PC-9 (cell line): ENCODE measurements at regions not wholly inside any gene's neighbourhood (a gene's known extent, or its start where the extent isn't known, plus 50 kb on each side); places are given as distances from the start of the nearest gene placed in this dataset.

Source experiments
- BruUV-seq: library from RNA; stranded (reverse); fragments of 400-500 nt; replicated peaks from 2 replicates; lab custom pipeline; 2021; lab: Mats Ljungman, UMichigan
- CTCF ChIA-PET: fragments of 300-600 bp; sonication (Branson Sonifier 250); formaldehyde crosslinking; loops from one replicate; lab custom pipeline; 2022; ENCODE audit warnings: antibody characterized with exemption; lab: Charles Lee
- POLR2A ChIA-PET: fragments of 300-600 bp; sonication (Branson Sonifier 250); formaldehyde crosslinking; loops from one replicate; lab custom pipeline; 2022; ENCODE audit warnings: antibody characterized with exemption; ENCODE audit not compliant: unreplicated experiment; lab: Charles Lee
- DNase-seq, 2 experiments: peaks; one replicate each; pipeline versions ENCODE4 v3.0.0 to v3.0.0-alpha.2; 2015 to 2022; ENCODE audit warnings: mixed read lengths in 1 of 2
- H2AFZ ChIP-seq: fragments of 200-600 bp; sonication (generic); 2 replicates; pipeline ENCODE4 v1.8.1; 2017; ENCODE audit warnings: antibody characterized with exemption
- H3F3A ChIP-seq: fragments of 200-600 bp; sonication (generic); 2 replicates; pipeline ENCODE4 v1.8.1; 2017; ENCODE audit warnings: antibody characterized with exemption, mild to moderate bottlenecking, low read depth; ENCODE audit not compliant: insufficient read depth
- H3K27ac ChIP-seq: fragments of 200-600 bp; sonication (generic); 2 replicates; pipeline ENCODE4 v1.6.1; 2016; ENCODE audit warnings: mixed run types
- H3K27me3 ChIP-seq: fragments of 200-600 bp; sonication (generic); 2 replicates; pipeline ENCODE4 v1.6.1; 2016; ENCODE audit warnings: low read depth, mixed run types; ENCODE audit not compliant: insufficient read depth
- H3K36me3 ChIP-seq: fragments of 200-600 bp; sonication (generic); 2 replicates; pipeline ENCODE4 v1.6.1; 2016; ENCODE audit warnings: low read depth, mixed run types
- H3K4me1 ChIP-seq: fragments of 200-600 bp; sonication (generic); replicated peaks from 2 replicates; pipeline ENCODE4 v1.6.1; 2016; ENCODE audit warnings: mixed run types; ENCODE audit not compliant: insufficient read depth
- H3K4me2 ChIP-seq: fragments of 200-600 bp; sonication (generic); 2 replicates; pipeline ENCODE4 v1.6.1; 2017; ENCODE audit warnings: mixed run types
- H3K4me3 ChIP-seq: fragments of 200-600 bp; sonication (generic); 2 replicates; pipeline ENCODE4 v1.6.1; 2016; ENCODE audit warnings: mixed run types
- H3K79me2 ChIP-seq: fragments of 200-600 bp; sonication (generic); 2 replicates; pipeline ENCODE4 v1.6.1; 2017; ENCODE audit warnings: low read depth, mixed run types
- H3K9me2 ChIP-seq: fragments of 200-600 bp; sonication (generic); 2 replicates; pipeline ENCODE4 v1.8.1; 2017; ENCODE audit warnings: mild to moderate bottlenecking; ENCODE audit not compliant: insufficient read depth
- H3K9me3 ChIP-seq: fragments of 200-600 bp; sonication (generic); 2 replicates; pipeline ENCODE4 v1.8.1; 2016; ENCODE audit warnings: low read depth; ENCODE audit not compliant: insufficient read depth
- H4K20me1 ChIP-seq: fragments of 200-600 bp; sonication (generic); 2 replicates; pipeline ENCODE4 v1.8.1; 2017; ENCODE audit not compliant: insufficient read depth
- CTCF ChIP-seq: fragments of 200-600 bp; sonication (generic); conservative IDR thresholded peaks from 2 replicates; pipeline ENCODE4 v1.6.1; 2017; ENCODE audit warnings: mixed run types, antibody characterized with exemption, mild to moderate bottlenecking, moderate library complexity
- EZH2 ChIP-seq: fragments of 200-600 bp; sonication (generic); IDR thresholded peaks from 2 replicates; pipeline ENCODE4 v1.8.0; 2017; ENCODE audit warnings: antibody characterized with exemption, low read depth
- intact Hi-C: fragments of 100-400 bp; cut with micrococcal nuclease; formaldehyde crosslinking; loops from one replicate; pipeline ENCODE4 v1.10.0; 2022; ENCODE audit not compliant: unreplicated experiment

GRCh38 chr20:56976336-56976735 lies 290.1 kb downstream of the BMP7 start:
- Histone ChIP-seq H2AFZ (no peak overlapping the region), H3F3A (peaks cover 14% of the 10 kb centered on the region; the same call in 1 of the 2 replicates), H3K4me3 (no peak overlapping the region), H3K27me3 (no peaks in the 10 kb centered on the region), H3K79me2 (no peaks in the 10 kb centered on the region), H3K9me2 (no peaks in the 10 kb centered on the region), H3K36me3 (no peaks in the 10 kb centered on the region), H3K4me1 (peaks cover 26% of the 10 kb centered on the region), H3K9me3 (no peaks in the 10 kb centered on the region), H3K27ac (no peak overlapping the region), H3K4me2 (no peak overlapping the region), H4K20me1 (no peaks in the 10 kb centered on the region)
- POLR2A ChIA-PET = no interaction called here
- CTCF ChIA-PET = no interaction called here
- intact Hi-C loops = no loop called here
- TF ChIP-seq CTCF (no peak), EZH2 (no peak)
- no TSS peak for BruUV-seq
- DNase-seq = no peak

GRCh38 chr20:56978475-56978874 lies 288.0 kb downstream of the BMP7 start:
- Histone ChIP-seq H3K9me3 (no peaks in the 10 kb centered on the region), H4K20me1 (no peaks in the 10 kb centered on the region), H3K36me3 (no peaks in the 10 kb centered on the region), H3K9me2 (no peaks in the 10 kb centered on the region), H3F3A (peaks cover 14% of the 10 kb centered on the region; the same call in 1 of the 2 replicates), H3K27me3 (no peaks in the 10 kb centered on the region), H3K4me1 (peaks cover 26% of the 10 kb centered on the region), H3K27ac (no peak overlapping the region), H2AFZ (no peak overlapping the region), H3K4me3 (no peak overlapping the region), H3K4me2 (no peak overlapping the region), H3K79me2 (no peaks in the 10 kb centered on the region)
- intact Hi-C loops = no loop called here
- no TSS peak for BruUV-seq
- ChIA-PET CTCF (no interaction called here), POLR2A (no interaction called here)
- no peak for TF ChIP-seq EZH2
- TF ChIP-seq CTCF = no peak
- no peak for DNase-seq

GRCh38 chr20:56979125-56979524 lies 287.3 kb downstream of the BMP7 start:
- no peaks in the 10 kb centered on the region for H3K36me3 ChIP-seq
- intact Hi-C loops = no loop called here
- ChIA-PET CTCF (no interaction called here), POLR2A (no interaction called here)
- no peaks in the 10 kb centered on the region for H4K20me1 ChIP-seq
- no peaks in the 10 kb centered on the region for H3K9me2 ChIP-seq
- TF ChIP-seq CTCF (no peak), EZH2 (no peak)
- no peaks in the 10 kb centered on the region for H3K79me2 ChIP-seq
- no peaks in the 10 kb centered on the region for H3K27me3 ChIP-seq
- H3K9me3 ChIP-seq = peaks cover 5% of the 10 kb centered on the region; the same call in 1 of the 2 replicates
- no peak for DNase-seq
- H3K4me3 ChIP-seq = no peak overlapping the region
- H3K4me1 ChIP-seq = peaks cover 23% of the 10 kb centered on the region
- no peak overlapping the region for H3K4me2 ChIP-seq
- H3F3A ChIP-seq = peaks cover 17% of the 10 kb centered on the region
- BruUV-seq = no TSS peak
- H2AFZ ChIP-seq = no peak overlapping the region
- no peak overlapping the region for H3K27ac ChIP-seq
